GM12878 (cell line): ENCODE measurements at regions not wholly inside any gene's neighbourhood (a gene's known extent, or its start where the extent isn't known, plus 50 kb on each side); places are given as distances from the start of the nearest gene placed in this dataset.

Source experiments
- ATAC-seq: fragments of 200-7000 bp; cut with Tn5 transposase; 3 replicates; pipeline ENCODE4 v1.9.1; 2020; ENCODE audit warnings: mild to moderate bottlenecking, moderate library complexity
- BruUV-seq: library from RNA; stranded (reverse); fragments of 400-500 nt; replicated peaks from 2 replicates; lab custom pipeline; 2021; lab: Mats Ljungman, UMichigan
- CTCF ChIA-PET: fragments of 300-600 bp; sonication (Branson Sonifier 250); formaldehyde crosslinking; extraction: SDS; loops from one replicate; lab custom pipeline; 2021; ENCODE audit warnings: inconsistent platforms; lab: Yijun Ruan, JAX
- POLR2A ChIA-PET: fragments of 350-600 bp; formaldehyde crosslinking; extraction: SDS; loops from one replicate; lab custom pipeline; 2021; ENCODE audit warnings: inconsistent platforms; lab: Charles Lee
- RAD21 ChIA-PET: fragments of 300-600 bp; sonication (Branson Sonifier 250); formaldehyde crosslinking; loops from one replicate; lab custom pipeline; 2023; ENCODE audit warnings: antibody characterized with exemption; ENCODE audit not compliant: unreplicated experiment; lab: Charles Lee
- SMC1A ChIA-PET: fragments of 300-600 bp; sonication (Branson Sonifier 250); formaldehyde crosslinking; loops from one replicate; lab custom pipeline; 2023; ENCODE audit not compliant: unreplicated experiment, uncharacterized antibody; lab: Charles Lee
- DNase-seq: peaks from one replicate; pipeline ENCODE4 v3.0.0-alpha.2; 2011; ENCODE audit warnings: low read depth, low spot score
- FAIRE-seq: peaks from 3 replicates; lab custom pipeline; 2011; peaks lifted over from hg19 to GRCh38; lab: Jason Lieb, UNC
- H2AFZ ChIP-seq: 2 replicates; pipeline ENCODE4 v1.6.0; 2011; ENCODE audit warnings: low read depth, low read length, control low read depth; ENCODE audit not compliant: control insufficient read depth
- H3K27ac ChIP-seq: 2 replicates; pipeline ENCODE4 v1.5.1; 2011; ENCODE audit warnings: control low read depth; ENCODE audit not compliant: control insufficient read depth, insufficient read depth
- H3K27me3 ChIP-seq, 2 experiments: replicated peaks in 1 of 2; 2 replicates each; pipeline versions ENCODE4 v1.6.0 to v1.6.1; 2011; ENCODE audit warnings: low read length in 1 of 2; ENCODE audit not compliant: control insufficient read depth in 2 of 2, insufficient read depth in 2 of 2
- H3K36me3 ChIP-seq, 2 experiments: 2 replicates each; pipeline ENCODE4 v1.5.1; 2011; ENCODE audit warnings: low read length in 1 of 2; ENCODE audit not compliant: control insufficient read depth in 2 of 2, insufficient read depth in 2 of 2
- H3K4me1 ChIP-seq: 2 replicates; pipeline ENCODE4 v1.6.1; 2011; ENCODE audit warnings: mild to moderate bottlenecking, low read length, moderate library complexity, mixed read lengths; ENCODE audit not compliant: control insufficient read depth, insufficient read depth
- H3K4me2 ChIP-seq: 2 replicates; pipeline ENCODE4 v1.6.0; 2011; ENCODE audit warnings: control low read depth; ENCODE audit not compliant: control insufficient read depth, insufficient read depth
- H3K4me3 ChIP-seq: fragments of 200-600 bp; sonication (generic); 2 replicates; pipeline ENCODE4 v1.5.1; 2016
- H3K79me2 ChIP-seq: 2 replicates; pipeline ENCODE4 v1.6.0; 2011; ENCODE audit warnings: low read length; ENCODE audit not compliant: control insufficient read depth, insufficient read depth
- H3K9ac ChIP-seq: 2 replicates; pipeline ENCODE4 v1.8.0; 2011; ENCODE audit warnings: low read length, control low read depth, mixed read lengths; ENCODE audit not compliant: control insufficient read depth, insufficient read depth
- H3K9me3 ChIP-seq: replicated peaks from 3 replicates; pipeline ENCODE4 v1.5.1; 2011; ENCODE audit warnings: mild to moderate bottlenecking, low read length; ENCODE audit not compliant: control insufficient read depth, insufficient read depth
- H4K20me1 ChIP-seq: 2 replicates; pipeline ENCODE4 v1.6.0; 2011; ENCODE audit not compliant: control insufficient read depth, insufficient read depth
- ASH2L ChIP-seq: fragments of 300-600, 200-600 bp; sonication (generic); IDR thresholded peaks from 2 replicates; pipeline ENCODE4 v1.6.1; 2017; ENCODE audit warnings: low read depth, mild to moderate bottlenecking, borderline replicate concordance
- BCL11A ChIP-seq: IDR thresholded peaks from 2 replicates; pipeline ENCODE4 v1.6.1; 2011; ENCODE audit warnings: low read depth, low read length
- CEBPZ ChIP-seq: fragments of 150-350 bp; IDR thresholded peaks from 2 replicates; pipeline ENCODE4 v1.6.1; 2016; ENCODE audit warnings: low read depth, low read length
- CHD2 ChIP-seq: IDR thresholded peaks from 2 replicates; pipeline ENCODE4 v1.6.1; 2011; ENCODE audit warnings: low read depth, low read length, improper control_type of control experiment, borderline replicate concordance
- EED ChIP-seq: sonication (generic); IDR thresholded peaks from 2 replicates; pipeline ENCODE4 v1.6.1; 2016; ENCODE audit warnings: antibody characterized with exemption, low read depth
- MAX ChIP-seq: IDR thresholded peaks from 2 replicates; pipeline ENCODE4 v1.6.1; 2012; ENCODE audit warnings: low read depth, low read length, improper control_type of control experiment
- NFXL1 ChIP-seq: fragments of 450-650 bp; IDR thresholded peaks from 2 replicates; pipeline ENCODE4 v1.6.1; 2017; ENCODE audit warnings: antibody characterized with exemption, mild to moderate bottlenecking, borderline replicate concordance
- NKRF ChIP-seq: fragments of 450-650 bp; conservative IDR thresholded peaks from 2 replicates; pipeline ENCODE4 v1.6.1; 2017; ENCODE audit warnings: mild to moderate bottlenecking, moderate library complexity
- RCOR1 ChIP-seq: conservative IDR thresholded peaks from 2 replicates; pipeline ENCODE4 v1.6.1; 2012; ENCODE audit warnings: low read depth, low read length, improper control_type of control experiment
- REST ChIP-seq: IDR thresholded peaks from 2 replicates; pipeline ENCODE4 v1.6.1; 2012; ENCODE audit warnings: mild to moderate bottlenecking, low read depth, low read length
- SRF ChIP-seq, 2 experiments: IDR thresholded peaks; 2 replicates each; pipeline ENCODE4 v1.6.1; 2011; ENCODE audit warnings: low read depth in 2 of 2, low read length in 2 of 2, mild to moderate bottlenecking in 1 of 2, moderate library complexity in 1 of 2
- STAT3 ChIP-seq: IDR thresholded peaks from 2 replicates; pipeline ENCODE4 v1.6.1; 2011; ENCODE audit warnings: low read depth, low read length, improper control_type of control experiment
- TARDBP ChIP-seq: IDR thresholded peaks from 2 replicates; pipeline ENCODE4 v1.6.1; 2016; ENCODE audit warnings: borderline replicate concordance
- WGBS: methylation state at CpG from one replicate; pipeline ENCODE4 v1.1.6; 2016; ENCODE audit warnings: low lambda C conversion rate; ENCODE audit not compliant: insufficient replicate concordance, insufficient coverage; ENCODE audit errors: missing lambda C conversion rate; 5-methylcytosine and 5-hydroxymethylcytosine counted together
- in situ Hi-C: fragments of 300-500 bp; cut with MboI; formaldehyde crosslinking; loops from 9 replicates; pipeline ENCODE4 v1.14.3; 2018; ENCODE audit warnings: mixed read lengths
- intact Hi-C: fragments of 100-400 bp; cut with micrococcal nuclease; formaldehyde crosslinking; loops from one replicate; pipeline ENCODE4 v1.14.2; 2022; ENCODE audit not compliant: unreplicated experiment
- TF ChIP-seq, protein P1 (sequence below): IDR thresholded peaks from 2 replicates; pipeline ENCODE4 v1.6.1; 2012; ENCODE audit warnings: low read depth, low read length, improper control_type of control experiment

- no peak for TF ChIP-seq REST
- no peak for TF ChIP-seq ASH2L
- TF ChIP-seq BCL11A = no peak
- no peak for TF ChIP-seq MAX
- no peak for TF ChIP-seq RCOR1
- TF ChIP-seq SRF (IDR thresholded peaks at IDR 0.05; ENCODE audit: low read depth in 2 of 2, low read length in 2 of 2) = no peak
- TF ChIP-seq CHD2 = no peak
- no peak for TF ChIP-seq TARDBP
- TF ChIP-seq NFXL1 = no peak
- TF ChIP-seq EED = no peak
These were observed 452.9 kb downstream of the GUCY1A2 start (continued) for GRCh38 chr11:106565326-106565725.

GRCh38 chr11:106568632-106569031, 449.6 kb downstream of the GUCY1A2 start:
- 33% methylated on average over 3 of the region's 3 CpGs for WGBS
- ChIA-PET POLR2A (no interaction called here), RAD21 (no interaction called here), CTCF (no interaction called here), SMC1A (interaction anchor here (0.7 kb wide), 1 partner anchor 18 kb away, joined by 3 read pairs; no protein-coding TSS in a partner anchor)
- H2AFZ ChIP-seq = no peak overlapping the region
- ATAC-seq (no peak), FAIRE-seq (no peak), DNase-seq (no peak)
- no peaks in the 10 kb centered on the region for H4K20me1 ChIP-seq
- in situ Hi-C loops = no loop called here
- no peaks in the 10 kb centered on the region for H3K27me3 ChIP-seq
- no peak overlapping the region for H3K27ac ChIP-seq
- BruUV-seq = no TSS peak
- H3K4me3 ChIP-seq = no peak overlapping the region
- intact Hi-C loops = no loop called here
- no peaks in the 10 kb centered on the region for H3K4me1 ChIP-seq
- H3K79me2 ChIP-seq = no peaks in the 10 kb centered on the region
- no peaks in the 10 kb centered on the region for H3K9me3 ChIP-seq
- no peak overlapping the region for H3K4me2 ChIP-seq
- H3K9ac ChIP-seq = no peak overlapping the region
- no peaks in the 10 kb centered on the region for H3K36me3 ChIP-seq
- no peak for TF ChIP-seq STAT3
- no peak for TF ChIP-seq NKRF
- TF ChIP-seq, protein P1, sequence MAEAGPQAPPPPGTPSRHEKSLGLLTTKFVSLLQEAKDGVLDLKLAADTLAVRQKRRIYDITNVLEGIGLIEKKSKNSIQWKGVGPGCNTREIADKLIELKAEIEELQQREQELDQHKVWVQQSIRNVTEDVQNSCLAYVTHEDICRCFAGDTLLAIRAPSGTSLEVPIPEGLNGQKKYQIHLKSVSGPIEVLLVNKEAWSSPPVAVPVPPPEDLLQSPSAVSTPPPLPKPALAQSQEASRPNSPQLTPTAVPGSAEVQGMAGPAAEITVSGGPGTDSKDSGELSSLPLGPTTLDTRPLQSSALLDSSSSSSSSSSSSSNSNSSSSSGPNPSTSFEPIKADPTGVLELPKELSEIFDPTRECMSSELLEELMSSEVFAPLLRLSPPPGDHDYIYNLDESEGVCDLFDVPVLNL = no peak
- no peak for TF ChIP-seq CEBPZ
